ENCODE measurements at regions not wholly inside any gene's neighbourhood (a gene's known extent, or its start where the extent isn't known, plus 50 kb on each side); places are given as distances from the start of the nearest gene placed in this dataset.

GRCh38 chr4:167767281-167767680 lies 325.1 kb upstream of the ANXA10 start:
- H3K27me3 ChIP-seq (replicated peaks in 1 of 2; ENCODE audit: control insufficient read depth in 2 of 2, insufficient read depth in 2 of 2, low read length in 1 of 2): no peaks in the 10 kb centered on the region
- H3K4me3 ChIP-seq: no peak overlapping the region
- no peak overlapping the region for H3K27ac ChIP-seq (ENCODE audit: control insufficient read depth, insufficient read depth)
- ChIA-PET SMC1A (ENCODE audit: uncharacterized antibody, unreplicated experiment) (no interaction called here), CTCF (no interaction called here), RAD21 (ENCODE audit: unreplicated experiment) (no interaction called here), POLR2A (no interaction called here)
- intact Hi-C loops (cut with micrococcal nuclease; ENCODE audit: unreplicated experiment): no loop called here
- BruUV-seq (replicated peaks): no TSS peak
- no peak for TF ChIP-seq RBBP5 (conservative IDR thresholded peaks at IDR 0.05)
- TF ChIP-seq CEBPZ (IDR thresholded peaks at IDR 0.05; ENCODE audit: low read depth, low read length): no peak
- TF ChIP-seq MAX (IDR thresholded peaks at IDR 0.05; ENCODE audit: low read depth, low read length): no peak
- no peak for TF ChIP-seq HSF1 (IDR thresholded peaks at IDR 0.05; ENCODE audit: low read depth, low read length)
- TF ChIP-seq ZNF687 (IDR thresholded peaks at IDR 0.05): no peak
- in situ Hi-C loops (cut with MboI): no loop called here
- no peaks in the 10 kb centered on the region for H4K20me1 ChIP-seq (ENCODE audit: control insufficient read depth, insufficient read depth)
- 17% methylated on average over 2 of the region's 2 CpGs for WGBS (ENCODE audit: insufficient coverage, insufficient replicate concordance, low lambda C conversion rate, missing lambda C conversion rate)
- no peaks in the 10 kb centered on the region for H3K36me3 ChIP-seq (ENCODE audit: control insufficient read depth in 2 of 2, insufficient read depth in 2 of 2, low read length in 1 of 2)
- ATAC-seq: no peak
- H3K79me2 ChIP-seq (ENCODE audit: control insufficient read depth, insufficient read depth, low read length): no peaks in the 10 kb centered on the region
- no peak overlapping the region for H3K4me2 ChIP-seq (ENCODE audit: control insufficient read depth, insufficient read depth)
- no peak overlapping the region for H3K9ac ChIP-seq (ENCODE audit: control insufficient read depth, insufficient read depth, low read length)
- H3K4me1 ChIP-seq (ENCODE audit: control insufficient read depth, insufficient read depth, low read length): no peaks in the 10 kb centered on the region
- no peak overlapping the region for H2AFZ ChIP-seq (ENCODE audit: control insufficient read depth, low read depth, low read length)
- H3K9me3 ChIP-seq (replicated peaks; ENCODE audit: control insufficient read depth, insufficient read depth, low read length): no peaks in the 10 kb centered on the region
- no peak for FAIRE-seq
- no peak for DNase-seq (ENCODE audit: low read depth, low spot score)

All from GM12878 (cell line).